H9 (cell line): ENCODE measurements at regions not wholly inside any gene's neighbourhood (a gene's known extent, or its start where the extent isn't known, plus 50 kb on each side); places are given as distances from the start of the nearest gene placed in this dataset.

Experiments used
- DNase-seq: peaks from one replicate; pipeline ENCODE4 v3.0.0-alpha.2; 2017
- H2AFZ ChIP-seq: one replicate; pipeline ENCODE4 v1.6.1; 2013; ENCODE audit warnings: mild to moderate bottlenecking, low read length, control low read depth, moderate library complexity
- H2AK5ac ChIP-seq: 2 replicates; pipeline ENCODE4 v1.6.1; 2013; ENCODE audit warnings: low read length, control low read depth, mixed read lengths; ENCODE audit not compliant: insufficient read length
- H2BK120ac ChIP-seq: one replicate; pipeline ENCODE4 v1.6.1; 2013; ENCODE audit warnings: low read depth, mild to moderate bottlenecking, low read length, control low read depth, inconsistent platforms; ENCODE audit not compliant: poor library complexity, severe bottlenecking
- H2BK12ac ChIP-seq: 2 replicates; pipeline ENCODE4 v1.6.1; 2013; ENCODE audit warnings: low read length, control low read depth, mixed read lengths, low read depth; ENCODE audit not compliant: insufficient read length
- H2BK15ac ChIP-seq: 2 replicates; pipeline ENCODE4 v1.6.1; 2013; ENCODE audit warnings: low read depth, low read length, control low read depth
- H2BK20ac ChIP-seq: one replicate; pipeline ENCODE4 v1.6.1; 2013; ENCODE audit warnings: low read depth, mild to moderate bottlenecking, low read length, control low read depth, inconsistent platforms; ENCODE audit not compliant: poor library complexity, severe bottlenecking
- H2BK5ac ChIP-seq: 2 replicates; pipeline ENCODE4 v1.6.1; 2013; ENCODE audit warnings: low read length, control low read depth, mixed read lengths; ENCODE audit not compliant: insufficient read length
- H3K14ac ChIP-seq: 2 replicates; pipeline ENCODE4 v1.6.1; 2013; ENCODE audit warnings: low read length, control low read depth; ENCODE audit not compliant: insufficient read depth
- H3K18ac ChIP-seq: 2 replicates; pipeline ENCODE4 v1.6.1; 2013; ENCODE audit warnings: low read depth, mild to moderate bottlenecking, mixed read lengths, low read length, control low read depth; ENCODE audit not compliant: insufficient read length
- H3K23ac ChIP-seq: 2 replicates; pipeline ENCODE4 v1.6.1; 2013; ENCODE audit warnings: low read length, control low read depth, mixed read lengths, low read depth; ENCODE audit not compliant: insufficient read length
- H3K23me2 ChIP-seq: 2 replicates; pipeline ENCODE4 v1.6.1; 2013; ENCODE audit warnings: low read depth, mild to moderate bottlenecking, mixed read lengths, low read length, control low read depth; ENCODE audit not compliant: insufficient read length, poor library complexity, severe bottlenecking
- H3K27ac ChIP-seq: 2 replicates; pipeline ENCODE4 v1.5.1; 2013; ENCODE audit warnings: low read length, control low read depth, mixed read lengths, low read depth; ENCODE audit not compliant: insufficient read length
- H3K27me3 ChIP-seq: 2 replicates; pipeline ENCODE4 v1.6.1; 2013; ENCODE audit warnings: low read length, control low read depth, inconsistent platforms; ENCODE audit not compliant: insufficient read depth
- H3K4ac ChIP-seq: 2 replicates; pipeline ENCODE4 v1.6.1; 2013; ENCODE audit warnings: low read depth, mild to moderate bottlenecking, control low read depth, inconsistent platforms, low read length, moderate library complexity
- H3K4me1 ChIP-seq: 2 replicates; pipeline ENCODE4 v1.6.1; 2013; ENCODE audit warnings: low read length, control low read depth, inconsistent platforms; ENCODE audit not compliant: insufficient read depth
- H3K4me2 ChIP-seq: 2 replicates; pipeline ENCODE4 v1.6.1; 2013; ENCODE audit warnings: low read length, control low read depth, mixed read lengths; ENCODE audit not compliant: insufficient read length, insufficient read depth
- H3K56ac ChIP-seq: 2 replicates; pipeline ENCODE4 v1.6.1; 2013; ENCODE audit warnings: low read depth, mild to moderate bottlenecking, mixed read lengths, low read length, control low read depth; ENCODE audit not compliant: insufficient read length
- H3K79me1 ChIP-seq: 2 replicates; pipeline ENCODE4 v1.6.1; 2013; ENCODE audit warnings: low read depth, mild to moderate bottlenecking, moderate library complexity, low read length, control low read depth, inconsistent platforms; ENCODE audit not compliant: insufficient read depth, poor library complexity, severe bottlenecking
- H3K79me2 ChIP-seq: 2 replicates; pipeline ENCODE4 v1.6.1; 2013; ENCODE audit warnings: low read length, control low read depth, inconsistent platforms; ENCODE audit not compliant: insufficient read depth
- H3K9ac ChIP-seq: 2 replicates; pipeline ENCODE4 v1.6.1; 2013; ENCODE audit warnings: low read length, control low read depth, mixed read lengths; ENCODE audit not compliant: insufficient read length; ENCODE audit errors: extremely low read depth
- H3K9me3 ChIP-seq: one replicate; pipeline ENCODE4 v1.6.1; 2013; ENCODE audit warnings: low read depth, low read length, inconsistent platforms; ENCODE audit not compliant: control insufficient read depth
- H3T11ph ChIP-seq: one replicate; pipeline ENCODE4 v1.6.1; 2013; ENCODE audit warnings: mild to moderate bottlenecking, low read length, control low read depth, inconsistent platforms
- H4K20me1 ChIP-seq: one replicate; pipeline ENCODE4 v1.6.1; 2013; ENCODE audit not compliant: control insufficient read depth, insufficient read length, insufficient read depth
- H4K5ac ChIP-seq: 2 replicates; pipeline ENCODE4 v1.6.1; 2013; ENCODE audit warnings: low read depth, mild to moderate bottlenecking, mixed read lengths, low read length, control low read depth; ENCODE audit not compliant: insufficient read length
- H4K8ac ChIP-seq: replicated peaks from 2 replicates; pipeline ENCODE4 v1.6.1; 2013; ENCODE audit warnings: low read length, control low read depth, mixed read lengths, low read depth; ENCODE audit not compliant: insufficient read length
- H4K91ac ChIP-seq: 2 replicates; pipeline ENCODE4 v1.6.1; 2013; ENCODE audit warnings: low read depth, mild to moderate bottlenecking, moderate library complexity, mixed read lengths, low read length, control low read depth; ENCODE audit not compliant: insufficient read length
- H3K27ac Mint-ChIP-seq, 3 experiments: 2 replicates in 2 of 3; 3 replicates in 1 of 3; pipeline ENCODE4 v1.8.0; 2020 to 2021; ENCODE audit warnings: mixed read lengths in 3 of 3, mild to moderate bottlenecking in 1 of 3, moderate library complexity in 1 of 3
- H3K27me3 Mint-ChIP-seq: 2 replicates; pipeline ENCODE4 v1.8.0; 2021; ENCODE audit warnings: low read depth, mild to moderate bottlenecking, moderate library complexity, mixed read lengths
- H3K36me3 Mint-ChIP-seq, 3 experiments: 2 replicates in 2 of 3; 3 replicates in 1 of 3; pipeline ENCODE4 v1.8.0; 2020 to 2021; ENCODE audit warnings: low read depth in 3 of 3, mixed read lengths in 3 of 3; ENCODE audit not compliant: insufficient read depth in 1 of 3
- H3K4me1 Mint-ChIP-seq, 2 experiments: 2 replicates each; pipeline ENCODE4 v1.8.0; 2020; ENCODE audit warnings: mixed read lengths in 2 of 2
- H3K4me3 Mint-ChIP-seq, 2 experiments: 2 replicates in 1 of 2; 3 replicates in 1 of 2; pipeline ENCODE4 v1.8.0; 2020 to 2021; ENCODE audit warnings: mild to moderate bottlenecking in 2 of 2, mixed read lengths in 2 of 2, moderate library complexity in 1 of 2
- H3K9me3 Mint-ChIP-seq, 2 experiments: 2 replicates in 1 of 2; 3 replicates in 1 of 2; pipeline ENCODE4 v1.8.0; 2020; ENCODE audit warnings: mild to moderate bottlenecking in 2 of 2, mixed read lengths in 2 of 2, moderate library complexity in 1 of 2
- CTCF ChIP-seq: fragments of 200-600 bp; sonication (generic); conservative IDR thresholded peaks from 3 replicates; pipeline ENCODE4 v1.8.0; 2021; ENCODE audit warnings: antibody characterized with exemption, mild to moderate bottlenecking
- WGBS: extraction: QIAGEN DNeasy Blood & Tissue Kit; methylation state at CpG from one replicate; pipeline ENCODE4 v1.1.7; 2013; ENCODE audit warnings: missing lambda C conversion rate, low lambda C conversion rate, mixed read lengths; ENCODE audit not compliant: insufficient read length; ENCODE audit errors: extremely low coverage; 5-methylcytosine and 5-hydroxymethylcytosine counted together

GRCh38 chrX:26922278-26922677 lies 540.9 kb downstream of the PPP4R3C start:
- Histone ChIP-seq H4K20me1 (no peaks in the 10 kb centered on the region), H2BK20ac (no peak overlapping the region), H3K9me3 (peaks cover 29% of the 10 kb centered on the region), H2BK12ac (no peak overlapping the region), H2AFZ (no peak overlapping the region), H4K8ac (no peak overlapping the region), H2AK5ac (no peak overlapping the region), H3K79me1 (no peaks in the 10 kb centered on the region), H2BK120ac (no peak overlapping the region), H3K18ac (no peak overlapping the region), H3K9ac (no peak overlapping the region), H3K27ac (no peak overlapping the region), H3K4ac (no peak overlapping the region), H4K5ac (no peak overlapping the region), H3K56ac (no peak overlapping the region), H3K4me1 (no peaks in the 10 kb centered on the region), H4K91ac (no peak overlapping the region), H3K23ac (no peak overlapping the region), H3K4me2 (no peak overlapping the region), H3T11ph (no peak overlapping the region), H3K14ac (no peak overlapping the region), H2BK15ac (no peak overlapping the region), H3K27me3 (no peaks in the 10 kb centered on the region), H3K79me2 (no peaks in the 10 kb centered on the region), H3K23me2 (no peaks in the 10 kb centered on the region), H2BK5ac (no peak overlapping the region)
- Mint-ChIP-seq H3K9me3 (peaks cover 43 to 49% of the 10 kb centered on the region in 2 experiments), H3K27ac (no peak overlapping the region), H3K27me3 (no peaks in the 10 kb centered on the region), H3K36me3 (peaks cover 0 to 2% (median 0%) of the 10 kb centered on the region in 3 experiments; a peak in 1 of 7 replicates), H3K4me3 (no peak overlapping the region), H3K4me1 (no peaks in the 10 kb centered on the region)
- no CpG with 5 or more reads among the region's 3 CpGs for WGBS
- TF ChIP-seq CTCF, result no peak
- DNase-seq, result no peak
